HG02943 (cell line): ENCODE measurements at regions not wholly inside any gene's neighbourhood (a gene's known extent, or its start where the extent isn't known, plus 50 kb on each side); places are given as distances from the start of the nearest gene placed in this dataset.

Experiments used
- ATAC-seq: cut with Tn5 transposase; IDR thresholded peaks from one replicate; pipeline ENCODE4 v1.9.1; 2021; ENCODE audit warnings: mild to moderate bottlenecking, low read depth, moderate library complexity; ENCODE audit not compliant: unreplicated experiment

DNA sequence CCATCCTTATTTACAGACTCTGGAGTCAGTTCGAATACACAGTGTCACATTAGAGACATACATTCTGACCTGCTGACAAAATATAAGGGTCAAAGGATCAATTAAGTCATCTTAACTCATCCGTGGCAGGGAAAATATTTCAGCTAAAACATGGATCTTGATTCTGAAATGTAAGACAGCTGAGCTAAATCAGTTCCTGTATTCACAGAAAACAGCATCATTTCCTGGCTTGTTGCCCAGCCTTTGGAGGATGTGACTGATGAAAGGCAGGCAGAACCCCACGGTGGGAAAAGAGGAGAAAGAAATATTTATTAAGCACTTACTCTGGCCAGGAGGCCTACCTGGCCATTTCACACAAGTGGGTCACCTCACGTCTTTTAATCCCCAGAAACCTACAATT lies 101.9 kb downstream of the GAS2L3 start:
- no peak for ATAC-seq

DNA sequence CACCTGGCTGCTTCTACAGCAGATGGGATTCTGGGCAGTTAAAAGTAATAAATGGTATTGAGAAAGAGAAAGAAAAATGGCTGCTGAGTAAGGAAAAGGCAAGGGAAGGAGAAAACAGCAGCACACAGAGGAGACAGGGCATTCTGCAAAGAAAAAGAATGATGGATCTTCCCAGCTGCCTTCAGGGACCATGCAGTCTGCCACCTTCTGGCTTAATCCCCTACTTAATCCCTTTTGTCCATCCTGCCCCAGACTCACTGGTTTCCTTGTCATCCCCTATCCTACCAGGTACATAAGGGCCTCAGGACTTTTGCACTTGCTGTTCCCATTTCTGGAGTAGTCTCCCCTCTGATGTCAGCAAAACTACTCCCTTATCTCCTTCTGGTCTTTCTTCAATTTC lies 107.6 kb downstream of the GAS2L3 start:
- ATAC-seq: no peak

DNA sequence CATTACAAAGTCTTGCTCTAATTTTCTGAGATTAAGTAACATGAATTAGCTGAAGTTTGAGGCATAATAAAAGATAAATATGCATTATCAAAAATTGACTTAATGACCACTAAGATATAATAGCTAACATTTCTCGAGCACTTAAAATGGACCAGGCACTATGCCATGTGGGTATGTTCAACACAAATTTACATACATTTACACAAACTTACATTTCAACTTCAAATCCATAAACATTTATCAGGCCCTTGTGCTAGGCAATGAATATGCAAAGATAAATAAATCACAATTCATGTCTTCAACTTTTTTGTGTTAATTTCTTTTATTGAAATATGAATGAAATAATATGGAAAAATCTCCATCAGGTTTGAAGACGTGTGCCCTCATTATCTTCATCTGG lies 108.7 kb downstream of the GAS2L3 start:
- no peak for ATAC-seq

GRCh38 chr12:100687686-100688085 lies 106.9 kb upstream of the ANO4 start:
- ATAC-seq: no peak

GRCh38 chr12:100688451-100688864 lies 106.1 kb upstream of the ANO4 start:
- no peak for ATAC-seq

GRCh38 chr12:100692502-100692901 lies 102.1 kb upstream of the ANO4 start:
- ATAC-seq: no peak

- no peak for ATAC-seq
These were observed 96.1 kb upstream of the ANO4 start for GRCh38 chr12:100698518-100698917.

DNA sequence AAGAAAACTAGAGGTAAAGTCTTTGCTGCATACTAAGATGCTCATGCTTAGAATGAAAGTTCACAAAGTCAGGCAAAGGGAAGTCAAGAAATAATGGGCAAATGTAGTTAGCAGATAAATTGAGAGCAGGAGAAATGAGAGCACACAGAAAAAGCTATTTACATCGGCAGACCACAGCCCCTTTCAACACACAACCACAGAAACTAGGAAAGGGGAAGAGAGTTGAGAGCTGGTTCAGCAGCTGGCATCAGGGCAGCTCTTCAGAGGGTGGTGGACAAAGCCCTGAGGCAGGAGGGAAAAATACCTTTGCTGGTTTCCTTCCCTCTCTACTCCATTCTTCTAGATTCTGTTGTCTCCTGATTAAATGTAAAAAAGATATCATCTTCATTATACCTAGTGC lies 95.4 kb upstream of the ANO4 start:
- peak; percentile 63 for ATAC-seq

GRCh38 chr12:100703337-100703736 lies 91.2 kb upstream of the ANO4 start:
- ATAC-seq: no peak

DNA sequence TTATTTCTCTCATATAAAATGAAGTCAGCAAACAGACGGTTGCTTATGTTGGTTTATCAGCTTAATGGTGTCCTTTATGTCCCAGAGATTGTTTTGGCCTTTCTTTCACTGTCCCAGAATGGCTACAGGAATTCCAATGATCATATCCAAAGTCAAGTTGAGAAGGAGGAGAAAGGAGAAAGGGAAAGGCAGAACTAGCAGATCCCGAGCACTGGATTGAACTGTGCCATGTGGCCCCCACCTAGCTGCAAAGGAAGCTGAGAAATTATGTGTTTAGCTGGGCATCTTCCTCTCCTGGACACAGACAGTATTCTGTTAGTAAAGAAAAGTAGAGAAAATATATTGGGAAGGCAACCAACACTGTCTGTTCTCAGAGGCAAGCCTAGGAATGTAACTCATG lies 90.7 kb upstream of the ANO4 start:
- no peak for ATAC-seq

- no peak for ATAC-seq
These were observed 88.5 kb upstream of the ANO4 start for GRCh38 chr12:100706033-100706432.

DNA sequence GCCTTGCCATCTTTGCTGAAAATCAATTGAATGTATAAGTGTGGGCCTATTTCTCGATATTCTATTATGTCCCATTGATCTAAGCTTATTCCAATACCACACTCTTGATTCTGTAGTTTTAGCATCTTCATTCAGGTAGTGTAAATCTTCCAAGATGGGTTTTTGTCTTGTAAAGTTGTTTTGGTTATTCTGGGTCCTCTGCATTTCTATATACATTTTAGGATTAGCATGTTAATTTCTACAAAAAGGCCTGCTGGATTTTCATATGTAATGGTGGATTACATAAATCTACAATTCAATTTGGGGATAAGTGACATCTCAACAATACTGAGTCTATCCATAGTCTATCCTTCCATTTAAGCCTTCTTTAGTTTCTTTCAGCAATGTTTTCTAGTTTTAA lies 86.0 kb upstream of the ANO4 start:
- no peak for ATAC-seq

DNA sequence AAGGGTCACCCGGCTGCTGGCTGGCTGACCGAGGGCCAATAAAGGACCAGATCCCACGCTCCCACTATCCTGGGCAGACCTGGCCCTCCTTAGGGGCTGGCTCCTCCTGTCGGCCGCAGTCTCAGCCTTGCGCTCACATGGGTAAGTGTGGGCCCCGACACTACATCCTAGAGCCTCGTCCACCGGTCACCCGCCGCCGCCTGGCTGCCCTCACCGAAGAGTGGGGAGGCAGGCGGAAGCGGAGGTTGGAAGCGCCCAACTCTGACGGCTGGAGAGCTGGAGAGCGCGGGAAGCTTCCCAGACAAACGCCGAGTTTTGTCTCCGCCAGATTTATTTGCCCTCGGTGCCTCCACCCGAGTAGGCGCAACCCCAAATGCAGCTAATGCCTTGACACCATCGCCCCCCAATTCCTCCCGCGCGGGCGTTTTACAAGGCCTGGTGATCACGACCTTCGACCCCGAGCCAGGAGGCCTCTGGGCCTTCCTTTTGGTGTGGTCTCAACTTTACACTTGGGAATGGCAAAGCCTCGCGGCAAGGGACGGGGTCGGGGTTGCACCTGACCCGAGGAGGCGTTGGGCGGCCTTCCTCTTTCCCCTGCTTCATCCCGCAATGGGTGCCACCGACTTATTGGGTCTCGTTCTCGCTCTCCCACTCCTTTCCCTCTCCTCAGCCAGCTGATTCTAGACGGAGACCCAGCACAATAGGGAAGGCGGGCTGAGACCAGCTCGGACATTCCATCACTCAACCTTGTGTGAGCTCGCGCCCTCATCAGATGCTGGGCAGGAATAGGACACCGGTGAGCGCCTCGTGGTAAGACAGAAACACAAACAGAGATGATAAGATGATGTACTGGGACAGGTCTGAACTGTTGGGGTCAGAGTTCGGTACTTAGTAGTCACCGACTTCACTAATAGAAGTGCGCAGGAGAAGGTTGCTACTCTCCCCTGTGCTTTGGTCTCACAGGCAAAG lies 78.3 kb upstream of the ANO4 start:
- ATAC-seq: no peak

GRCh38 chr12:100716945-100717732 lies 77.4 kb upstream of the ANO4 start:
- ATAC-seq: no peak

DNA sequence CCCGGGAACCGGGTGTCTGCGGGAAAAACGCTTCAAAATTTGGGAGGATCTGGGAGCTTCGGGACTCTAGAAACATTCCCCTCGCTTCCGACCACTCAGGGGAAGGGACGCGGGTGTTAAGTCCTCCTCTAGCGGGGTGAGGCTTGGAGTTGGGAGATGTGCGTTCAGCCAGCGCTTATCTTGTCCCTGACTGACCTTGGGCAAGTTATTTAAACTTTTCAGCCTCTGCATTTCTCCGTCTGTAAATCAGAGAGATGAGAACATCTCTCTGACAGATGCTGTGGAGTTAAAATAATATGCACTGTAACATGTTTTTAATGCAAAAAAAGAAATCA lies 76.9 kb upstream of the ANO4 start:
- no peak for ATAC-seq

GRCh38 chr12:100718187-100718586 lies 76.4 kb upstream of the ANO4 start:
- no peak for ATAC-seq

DNA sequence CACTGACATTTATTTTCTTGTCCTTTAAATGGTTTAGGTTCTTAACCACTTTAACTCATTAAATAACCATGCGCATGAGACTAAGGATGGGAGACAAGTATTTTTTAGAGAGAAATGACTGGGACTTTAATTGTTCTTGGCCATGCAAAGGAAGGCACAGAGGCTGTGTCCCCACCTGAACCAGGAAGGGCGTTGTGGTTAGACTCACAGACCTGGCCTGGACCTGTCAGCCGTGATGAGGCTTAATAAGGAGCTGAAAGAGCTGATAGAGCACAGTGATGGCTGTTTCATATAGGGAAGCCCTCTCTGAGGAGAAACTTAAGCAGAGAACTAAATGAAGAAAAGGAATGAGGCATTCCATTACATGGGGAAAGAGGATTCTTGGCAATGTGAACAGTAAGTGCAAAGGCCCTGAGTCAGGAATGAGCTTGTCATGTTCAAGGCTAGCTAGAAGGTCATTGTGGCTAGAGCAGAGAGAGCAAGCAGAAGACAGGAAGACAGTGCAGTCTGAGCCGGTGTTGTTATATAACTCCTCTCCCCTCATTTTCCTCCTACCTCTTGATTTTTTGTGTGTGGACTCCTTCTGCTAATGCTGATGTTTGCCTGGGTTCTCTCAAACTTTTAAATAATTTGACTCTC lies 74.4 kb upstream of the ANO4 start:
- ATAC-seq: no peak

DNA sequence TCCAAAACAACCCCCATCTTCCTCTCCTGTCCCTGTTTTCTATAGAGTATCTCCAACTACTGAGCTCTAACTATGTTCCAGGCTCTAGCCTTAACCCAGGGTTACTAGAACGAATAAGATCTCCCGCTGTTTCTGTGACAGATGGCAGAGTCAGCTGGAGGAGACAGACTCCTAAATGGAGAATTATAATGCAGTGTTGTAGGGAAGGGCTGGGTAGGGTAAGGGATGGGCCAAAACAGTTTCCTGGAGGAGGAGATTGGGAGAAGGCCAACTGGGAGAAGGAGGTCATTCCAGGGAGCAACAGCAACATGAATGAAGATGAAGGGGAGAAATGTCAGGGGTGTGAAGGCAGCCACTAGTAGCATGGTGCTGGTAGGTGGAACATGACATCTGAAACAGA lies 73.4 kb upstream of the ANO4 start:
- no peak for ATAC-seq

DNA sequence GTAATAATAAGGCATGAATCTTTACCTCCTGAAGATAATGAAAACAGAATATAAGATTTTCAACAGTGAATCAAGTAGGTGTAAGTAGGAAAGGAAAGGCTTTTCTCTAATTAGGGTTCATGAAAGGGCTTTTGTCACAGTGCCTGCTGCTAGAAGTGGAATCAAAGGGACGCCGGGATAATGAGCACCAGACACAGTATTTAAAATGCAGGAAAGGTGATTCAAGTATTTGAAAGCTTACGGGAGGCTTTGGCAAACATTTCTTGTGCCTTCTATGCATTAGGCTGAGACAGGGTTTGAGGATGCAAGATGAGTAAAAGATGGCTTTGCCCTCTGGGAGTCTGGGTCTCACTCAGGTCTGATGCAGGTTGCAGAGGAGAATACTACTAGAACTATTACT lies 70.5 kb upstream of the ANO4 start:
- no peak for ATAC-seq

DNA sequence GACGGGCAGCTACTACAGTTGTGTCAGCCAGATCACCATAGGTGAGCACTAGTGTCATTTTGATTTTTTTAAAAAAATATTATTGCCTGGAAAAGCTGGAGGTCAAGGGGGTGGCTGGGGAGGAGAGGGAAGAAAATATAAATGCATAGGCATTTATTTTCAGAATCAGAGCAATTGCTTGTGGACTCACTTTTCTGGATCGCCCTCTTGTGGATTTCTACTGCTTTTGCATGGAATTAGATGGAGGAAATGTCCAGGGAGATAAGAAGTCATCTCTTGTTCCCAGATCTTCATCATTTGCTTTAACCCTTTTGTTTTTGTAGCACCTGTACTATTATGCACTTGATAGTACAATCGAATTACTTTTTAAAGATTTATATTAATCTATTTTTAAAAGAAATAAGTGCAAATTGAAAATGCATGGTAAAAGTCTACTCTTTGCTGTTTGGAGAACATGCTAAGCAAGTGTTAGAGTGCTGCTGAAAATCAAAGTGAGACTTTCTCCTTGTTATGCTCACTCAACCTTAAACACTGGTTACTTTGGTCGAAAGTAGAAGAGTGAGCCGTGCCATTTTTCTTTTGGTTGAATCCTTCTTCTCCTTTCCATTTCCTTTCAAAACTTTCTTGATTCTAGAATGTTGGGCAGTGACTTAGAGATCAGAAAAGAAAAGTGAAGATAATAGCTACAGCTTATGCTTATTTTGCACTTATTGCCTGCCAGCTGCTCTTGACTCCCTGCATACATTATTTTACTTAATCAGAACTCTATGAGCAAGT lies 60.6 kb upstream of the ANO4 start:
- ATAC-seq: no peak

- no peak for ATAC-seq
These were observed 57.4 kb upstream of the ANO4 start for GRCh38 chr12:100737168-100737567.
